Epithelial cell of esophagus (primary cell): ENCODE measurements at regions not wholly inside any gene's neighbourhood (a gene's known extent, or its start where the extent isn't known, plus 50 kb on each side); places are given as distances from the start of the nearest gene placed in this dataset.

Source experiments
- DNase-seq: peaks from one replicate; pipeline ENCODE4 v3.0.0; 2010; ENCODE audit warnings: low read depth
- H3K4me3 ChIP-seq: 2 replicates; pipeline ENCODE4 v1.5.1; 2011; ENCODE audit warnings: mild to moderate bottlenecking, low read length, control low read depth
- CTCF ChIP-seq: IDR thresholded peaks from 2 replicates; pipeline ENCODE4 v1.5.1; 2011; ENCODE audit warnings: low read depth, mild to moderate bottlenecking, low read length, control low read depth, inconsistent platforms; ENCODE audit not compliant: insufficient read depth; ENCODE audit errors: missing control alignments

DNA sequence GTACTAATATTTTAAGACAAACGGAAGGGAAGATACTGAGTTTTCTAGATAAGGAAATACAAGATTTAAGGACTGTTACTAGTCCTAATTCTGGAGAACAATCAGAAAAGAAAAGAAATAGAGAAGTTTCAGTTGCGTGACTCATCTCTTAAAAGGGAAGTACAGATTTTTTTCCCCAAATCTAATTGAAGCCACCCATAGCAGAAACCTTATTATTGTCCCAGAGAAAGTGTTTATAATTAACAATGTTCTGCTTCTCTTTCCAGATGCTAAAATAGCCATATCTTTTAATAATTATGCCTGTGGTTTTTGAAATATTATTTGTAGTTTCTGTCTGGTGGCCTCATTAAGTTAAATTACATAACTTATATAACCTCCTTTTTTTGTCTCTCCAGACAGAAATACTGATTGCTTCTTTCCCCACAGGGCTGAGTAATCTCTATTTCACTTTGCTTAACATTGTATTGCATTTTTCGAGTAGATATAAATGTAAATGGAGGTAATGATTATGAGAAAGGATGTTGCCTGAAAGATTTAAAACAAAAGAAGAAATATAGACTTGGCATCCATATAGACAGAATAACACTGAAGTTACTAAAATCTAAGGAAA, 240.7 kb upstream of the MBL2 start:
- no peak overlapping the region for H3K4me3 ChIP-seq
- no peak for TF ChIP-seq CTCF
- DNase-seq, result no peak

GRCh38 chr10:53009961-53010907, 237.7 kb upstream of the MBL2 start:
- DNase-seq, result no peak
- TF ChIP-seq CTCF, result no peak
- no peak overlapping the region for H3K4me3 ChIP-seq

DNA sequence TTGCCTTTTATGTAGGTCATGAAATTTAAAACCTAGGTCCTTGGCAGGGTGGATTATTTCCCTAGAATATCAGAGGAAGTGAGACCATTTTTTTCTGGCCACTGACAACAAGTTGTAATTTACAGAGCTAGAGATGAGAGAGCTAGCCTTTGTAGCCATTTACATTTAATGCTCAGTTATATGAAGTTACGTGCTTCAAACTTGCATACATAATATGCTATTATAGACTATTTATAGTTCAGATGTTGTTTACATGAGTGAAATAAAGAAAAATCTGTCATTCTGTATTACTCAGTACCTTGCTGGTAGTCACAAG, 234.9 kb upstream of the MBL2 start:
- no peak for TF ChIP-seq CTCF
- H3K4me3 ChIP-seq, result no peak overlapping the region
- no peak for DNase-seq

- no peak for TF ChIP-seq CTCF
- H3K4me3 ChIP-seq, result no peak overlapping the region
- no peak for DNase-seq
Measured at GRCh38 chr10:53006663-53007526, 234.3 kb upstream of the MBL2 start.

DNA sequence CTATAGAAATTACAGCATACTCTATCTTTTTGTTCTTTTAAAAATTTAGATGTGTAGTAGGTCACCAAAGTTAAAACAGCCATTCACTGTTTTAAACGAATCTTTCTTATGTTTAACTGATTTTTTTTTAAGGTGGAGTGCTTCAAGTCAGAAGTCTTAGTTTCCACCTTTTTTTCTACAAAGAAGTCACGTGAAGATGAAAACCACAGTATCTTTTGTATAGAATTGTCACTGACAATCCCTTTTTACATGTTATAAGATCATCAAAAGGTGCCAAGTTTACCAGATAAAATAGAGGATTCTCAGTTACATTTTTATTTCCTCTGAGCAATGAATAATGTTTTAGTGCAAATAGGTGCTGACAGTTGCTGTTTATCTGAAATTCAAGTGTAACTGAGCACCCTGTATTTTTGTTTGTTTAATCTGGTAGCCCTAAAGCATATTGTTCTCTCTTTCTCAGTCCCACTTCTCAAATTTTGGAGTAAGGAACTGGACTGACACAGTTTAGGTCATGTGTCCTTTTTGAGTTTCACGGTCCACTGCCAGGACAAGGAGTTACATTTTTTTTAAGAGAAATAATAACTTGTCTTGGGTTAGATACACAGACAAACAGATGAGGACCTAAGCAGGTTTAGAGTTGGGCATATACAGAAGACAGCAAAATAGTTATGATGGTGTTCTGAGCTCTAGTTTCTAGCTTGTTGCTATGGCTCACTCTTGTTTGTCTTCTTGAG, 233.2 kb upstream of the MBL2 start:
- no peak for TF ChIP-seq CTCF
- DNase-seq, result no peak
- H3K4me3 ChIP-seq, result no peak overlapping the region

DNA sequence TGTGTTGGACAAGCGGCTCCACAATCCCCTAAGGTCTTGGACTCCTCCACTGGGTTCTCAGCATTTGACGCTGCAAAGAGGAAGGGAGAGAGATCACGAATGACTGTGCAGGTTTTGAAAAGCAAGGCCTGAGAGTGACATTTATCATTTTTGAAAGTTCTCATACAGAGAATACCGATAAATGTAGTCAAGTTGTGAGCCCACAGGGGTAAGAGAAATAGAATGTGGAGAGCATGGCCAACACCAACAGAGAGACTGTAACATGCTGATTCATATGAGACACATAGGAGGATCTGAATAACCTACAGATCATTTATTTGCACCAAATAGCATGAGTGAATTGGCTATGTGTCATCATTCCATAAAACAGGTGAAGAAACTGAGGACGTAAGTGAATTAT, 230.5 kb upstream of the MBL2 start:
- peak; percentile 64 for DNase-seq
- TF ChIP-seq CTCF, result no peak
- no peak overlapping the region for H3K4me3 ChIP-seq
